Heart right ventricle (tissue), 16 donors: ENCODE measurements at regions not wholly inside any gene's neighbourhood (a gene's known extent, or its start where the extent isn't known, plus 50 kb on each side); places are given as distances from the start of the nearest gene placed in this dataset.

ENCODE experiments used
- ATAC-seq, 8 donors: fragments of 200-7000 bp; cut with Tn5 transposase; one replicate each; pipeline ENCODE4 v1.9.1; 2020; ENCODE audit warnings: mild to moderate bottlenecking in 8 of 8, moderate library complexity in 8 of 8, moderate number of reproducible peaks in 1 of 8
- DNase-seq, 2 donors: peaks; one replicate each; pipeline ENCODE4 v3.0.0-alpha.2; 2020
- H3K27ac ChIP-seq, 10 donors: fragments of 200-600 bp; sonication (generic) in 2 of 10; one replicate each; pipeline versions ENCODE4 v1.5.0 to v1.8.0; 2020 to 2022; ENCODE audit warnings: mild to moderate bottlenecking in 3 of 10
- H3K27me3 ChIP-seq, 7 donors: fragments of 200-600 bp; one replicate each; pipeline ENCODE4 v1.8.0; 2021 to 2022; ENCODE audit warnings: mild to moderate bottlenecking in 2 of 7
- H3K36me3 ChIP-seq, 9 donors: fragments of 200-600 bp; sonication (generic) in 1 of 9; one replicate each; pipeline versions ENCODE4 v1.5.0 to v1.8.0; 2020 to 2022; ENCODE audit warnings: mild to moderate bottlenecking in 2 of 9
- H3K4me1 ChIP-seq, 9 donors: fragments of 200-600 bp; sonication (generic) in 1 of 9; one replicate each; pipeline versions ENCODE4 v1.5.0 to v1.8.0; 2020 to 2022; ENCODE audit warnings: mild to moderate bottlenecking in 4 of 9
- H3K4me3 ChIP-seq, 10 donors: fragments of 200-600 bp; sonication (generic) in 2 of 10; one replicate each; pipeline versions ENCODE4 v1.5.0 to v1.8.0; 2020 to 2022; ENCODE audit warnings: mild to moderate bottlenecking in 7 of 10, moderate library complexity in 2 of 10
- H3K9me3 ChIP-seq, 11 donors: fragments of 200-600 bp in 10 of 11; sonication (generic) in 2 of 11; one replicate each; pipeline versions ENCODE4 v1.5.0 to v1.8.0; 2013 to 2022; ENCODE audit warnings: mild to moderate bottlenecking in 2 of 11, control low read depth in 1 of 11, moderate library complexity in 1 of 11
- CTCF ChIP-seq, 9 donors: fragments of 200-600 bp; sonication (generic) in 2 of 9; IDR thresholded peaks; one replicate each; pipeline versions ENCODE4 v1.5.0 to v1.8.0; 2021 to 2022; ENCODE audit warnings: antibody characterized with exemption in 9 of 9, mild to moderate bottlenecking in 5 of 9, moderate library complexity in 1 of 9
- WGBS, 2 donors: extraction: QIAGEN DNeasy Blood & Tissue Kit; methylation state at CpG; one replicate each; pipeline ENCODE4 v1.1.7; 2013; ENCODE audit warnings: inconsistent platforms in 1 of 2; 5-methylcytosine and 5-hydroxymethylcytosine counted together
- intact Hi-C, 10 donors: fragments of 100-400 bp; cut with DNase I; formaldehyde crosslinking; loops; one replicate each; pipeline versions ENCODE4 v1.11.1 to v1.14.2; 2022
- donor health status: Arrhythmogenic right ventricular cardiomyopathy.
- donor health status: ischemic (EF 13 %, LVEDD 7.1; RV severe dilation, severe dysfunction).
- donor health status: healthy with polysubstance abuse.
- donor health status: DM: no; HTN: yes; CAD: no.
- donor health status: DM: no; HTN: no; CAD: no.
- donor health status: ischemic (EF 25% LVEDD 6.9; RV normal size, moderate dysfunction).
- donor health status: ischemic (EF 25% LVEDD 5.7; RV mildly dilated, moderate dysfunction).
- donor health status: healthy.
- donor health status: DM: yes; HTN: yes; CAD: no.
- donor health status: Ischemic cardiomyopathy.
- donor health status: ischemic (EF 35%, LVEDD 5.7; RV mildly dilated, moderate dysfunction).
- donor health status: nonischemic (EF 11% LVEDD 7.7; RV severe dilation, severe dysfunction).
- donor health status: DM: yes; HTN: yes; CAD: no.
- donor health status: PGD.
- donor health status: ischemic (EF 29% LVEDD 5.4; RV normal size, mild dysfunction).
- donor health status: nonischemic (EF 23%, LVEDD 6.1; RV moderate dilation, normal function).

- Histone ChIP-seq H3K36me3 (no peaks in the 10 kb centered on the region), H3K27ac (no peak overlapping the region), H3K4me1 (peaks cover 0 to 9% (median 5%) of the 10 kb centered on the region in 9 donors), H3K9me3 (peaks cover 0 to 43% (median 15%) of the 10 kb centered on the region in 11 donors), H3K4me3 (no peak overlapping the region), H3K27me3 (peaks cover 0 to 25% (median 0%) of the 10 kb centered on the region in 7 donors)
- ATAC-seq (no peak), DNase-seq (no peak)
- 85 to 87% methylated on average over 3 of the region's 3 CpGs for WGBS, 2 donors
- TF ChIP-seq CTCF (IDR thresholded peaks at IDR 0.05), result no peak
- intact Hi-C loops, result no loop called here
Measured at GRCh38 chr6:165871571-165871970, 208.5 kb upstream of the PDE10A start.

GRCh38 chr6:165869526-165869925 is 206.5 kb upstream of the PDE10A start:
- TF ChIP-seq CTCF (IDR thresholded peaks at IDR 0.05), result no peak
- Histone ChIP-seq H3K27ac (no peak overlapping the region), H3K27me3 (peaks cover 0 to 16% (median 0%) of the 10 kb centered on the region in 7 donors), H3K4me1 (no peaks in the 10 kb centered on the region), H3K9me3 (peaks cover 0 to 62% (median 18%) of the 10 kb centered on the region in 11 donors), H3K36me3 (no peaks in the 10 kb centered on the region), H3K4me3 (no peak overlapping the region)
- DNase-seq (no peak), ATAC-seq (no peak)
- WGBS, 2 donors, result 90 to 96% methylated on average over 3 of the region's 3 CpGs
- intact Hi-C loops, result no loop called here

- no peak for ATAC-seq
- intact Hi-C loops, result no loop called here
- peaks cover 0 to 52% (median 9%) of the 10 kb centered on the region in 11 donors for H3K9me3 ChIP-seq
Measured at GRCh38 chr6:165864925-165865324, 201.9 kb upstream of the PDE10A start.

GRCh38 chr6:165864218-165864617 is 201.2 kb upstream of the PDE10A start:
- H3K27me3 ChIP-seq, result peaks cover 0 to 16% (median 4%) of the 10 kb centered on the region in 7 donors
- DNase-seq, result no peak
- intact Hi-C loops, result no loop called here
- TF ChIP-seq CTCF (IDR thresholded peaks at IDR 0.05), result no peak
- H3K9me3 ChIP-seq, result peaks cover 0 to 45% (median 2%) of the 10 kb centered on the region in 11 donors
- no peak for ATAC-seq
- H3K4me3 ChIP-seq, result no peak overlapping the region
- H3K4me1 ChIP-seq, result no peaks in the 10 kb centered on the region
- no peaks in the 10 kb centered on the region for H3K36me3 ChIP-seq
- H3K27ac ChIP-seq, result no peak overlapping the region

More at GRCh38 chr6:165864925-165865324, 201.9 kb upstream of the PDE10A start:
- 49 to 93% methylated on average over 1 of the region's 1 CpG for WGBS, 2 donors
- Histone ChIP-seq H3K27ac (no peak overlapping the region), H3K4me3 (no peak overlapping the region), H3K27me3 (peaks cover 0 to 10% (median under 1%) of the 10 kb centered on the region in 7 donors), H3K36me3 (no peaks in the 10 kb centered on the region), H3K4me1 (no peaks in the 10 kb centered on the region)
- DNase-seq, result no peak
- TF ChIP-seq CTCF (IDR thresholded peaks at IDR 0.05), result no peak
